Endothelial cell of umbilical vein (primary cell): ENCODE measurements at regions not wholly inside any gene's neighbourhood (a gene's known extent, or its start where the extent isn't known, plus 50 kb on each side); places are given as distances from the start of the nearest gene placed in this dataset.

Source experiments
- CTCF ChIP-seq, 2 donors: IDR thresholded peaks; 1 replicate in 1 of 2; 2 replicates in 1 of 2; pipeline ENCODE4 v1.5.1; 2011; ENCODE audit warnings: low read length in 2 of 2, mild to moderate bottlenecking in 2 of 2, moderate library complexity in 2 of 2, control low read depth in 1 of 2, inconsistent platforms in 1 of 2, low read depth in 1 of 2; ENCODE audit not compliant: insufficient read depth in 1 of 2; ENCODE audit errors: extremely low read depth in 1 of 2
- FOS ChIP-seq: IDR thresholded peaks from 2 replicates; pipeline ENCODE4 v1.6.1; 2011; ENCODE audit warnings: mild to moderate bottlenecking, low read length, moderate library complexity, borderline replicate concordance; ENCODE audit not compliant: insufficient read depth
- MYC ChIP-seq: IDR thresholded peaks from one replicate; pipeline ENCODE4 v1.6.1; 2011; ENCODE audit warnings: mild to moderate bottlenecking, low read depth, low read length

DNA sequence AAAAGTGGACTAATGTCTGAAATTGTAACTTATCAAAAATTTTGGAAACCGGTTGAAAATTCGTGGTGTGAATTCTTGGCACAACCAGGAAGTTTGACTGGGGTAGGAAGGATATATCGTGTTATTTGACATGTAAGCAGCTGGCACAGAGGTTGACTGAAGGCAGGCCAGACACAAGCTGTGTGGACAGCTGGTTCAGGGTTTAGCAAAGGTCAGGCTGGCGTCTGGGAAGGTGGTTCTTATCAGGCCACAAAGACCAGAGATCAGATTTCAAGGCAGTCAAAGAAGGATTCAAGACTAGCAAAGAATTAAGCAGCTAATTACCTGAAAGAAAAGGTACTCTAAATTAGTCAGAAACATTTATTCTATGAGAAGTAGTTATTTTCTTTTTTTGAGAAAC lies 450.2 kb upstream of the MDGA2 start:
- TF ChIP-seq MYC (no peak), CTCF (IDR thresholded peaks at IDR 0.05; ENCODE audit: extremely low read depth in 1 of 2, insufficient read depth in 1 of 2, low read depth in 1 of 2, low read length in 2 of 2) (no peak), FOS (no peak)
